Natural killer cell (primary cell): ENCODE measurements at regions not wholly inside any gene's neighbourhood (a gene's known extent, or its start where the extent isn't known, plus 50 kb on each side); places are given as distances from the start of the nearest gene placed in this dataset.

Experiments used
- ATAC-seq, 3 donors: fragments of 150-1000 bp in 2 of 3; fragments of 200-7000 bp in 1 of 3; cut with Tn5 transposase; 1 replicate in 1 of 3; 2 replicates in 2 of 3; pipeline ENCODE4 v1.10.0; 2021; ENCODE audit warnings: mild to moderate bottlenecking in 2 of 3, moderate library complexity in 2 of 3
- DNase-seq, 2 donors: peaks; one replicate each; pipeline versions ENCODE4 v3.0.0 to v3.0.0-alpha.2; 2013 to 2021; ENCODE audit warnings: mixed read lengths in 1 of 2
- H3K27ac ChIP-seq: one replicate; pipeline ENCODE4 v1.5.1; 2013; ENCODE audit warnings: mild to moderate bottlenecking, low read length
- H3K27me3 ChIP-seq: one replicate; pipeline ENCODE4 v1.6.1; 2013; ENCODE audit warnings: low read length; ENCODE audit not compliant: control insufficient read depth, insufficient read depth
- H3K36me3 ChIP-seq: one replicate; pipeline ENCODE4 v1.6.1; 2013; ENCODE audit warnings: low read length; ENCODE audit not compliant: control insufficient read depth, insufficient read depth
- H3K4me1 ChIP-seq: one replicate; pipeline ENCODE4 v1.6.1; 2013; ENCODE audit warnings: low read length; ENCODE audit not compliant: control insufficient read depth, insufficient read depth
- H3K4me3 ChIP-seq: one replicate; pipeline ENCODE4 v1.5.1; 2013; ENCODE audit warnings: low read length
- H3K9me3 ChIP-seq: one replicate; pipeline ENCODE4 v1.6.1; 2013; ENCODE audit warnings: low read length; ENCODE audit not compliant: control insufficient read depth, insufficient read depth
- H3K27ac Mint-ChIP-seq, 2 donors: one replicate each; pipeline ENCODE4 v1.8.0; 2022; ENCODE audit warnings: mild to moderate bottlenecking in 2 of 2, mixed read lengths in 2 of 2, moderate library complexity in 1 of 2
- H3K27me3 Mint-ChIP-seq, 2 donors: one replicate each; pipeline ENCODE4 v1.8.0; 2022; ENCODE audit warnings: low read depth in 2 of 2, mixed read lengths in 2 of 2
- H3K36me3 Mint-ChIP-seq: one replicate; pipeline ENCODE4 v1.8.0; 2022; ENCODE audit warnings: mixed read lengths
- H3K4me1 Mint-ChIP-seq, 2 donors: one replicate each; pipeline ENCODE4 v1.8.0; 2022; ENCODE audit warnings: mixed read lengths in 2 of 2
- H3K4me3 Mint-ChIP-seq: one replicate; pipeline ENCODE4 v1.8.0; 2022; ENCODE audit warnings: mild to moderate bottlenecking, moderate library complexity, mixed read lengths
- H3K9me3 Mint-ChIP-seq, 2 donors: one replicate each; pipeline ENCODE4 v1.8.0; 2022; ENCODE audit warnings: mixed read lengths in 2 of 2
- WGBS: methylation state at CpG from one replicate; pipeline ENCODE4 v1.1.7; 2013; ENCODE audit warnings: missing lambda C conversion rate; ENCODE audit not compliant: insufficient coverage; 5-methylcytosine and 5-hydroxymethylcytosine counted together
- intact Hi-C: fragments of 100-400 bp; cut with micrococcal nuclease; formaldehyde crosslinking; loops from one replicate; pipeline ENCODE4 v1.14.2; 2022
- TF ChIP-seq, protein P1 (sequence below): fragments of 200-600 bp; IDR thresholded peaks from one replicate; pipeline ENCODE4 v1.8.0; 2022; ENCODE audit warnings: antibody characterized with exemption

DNA sequence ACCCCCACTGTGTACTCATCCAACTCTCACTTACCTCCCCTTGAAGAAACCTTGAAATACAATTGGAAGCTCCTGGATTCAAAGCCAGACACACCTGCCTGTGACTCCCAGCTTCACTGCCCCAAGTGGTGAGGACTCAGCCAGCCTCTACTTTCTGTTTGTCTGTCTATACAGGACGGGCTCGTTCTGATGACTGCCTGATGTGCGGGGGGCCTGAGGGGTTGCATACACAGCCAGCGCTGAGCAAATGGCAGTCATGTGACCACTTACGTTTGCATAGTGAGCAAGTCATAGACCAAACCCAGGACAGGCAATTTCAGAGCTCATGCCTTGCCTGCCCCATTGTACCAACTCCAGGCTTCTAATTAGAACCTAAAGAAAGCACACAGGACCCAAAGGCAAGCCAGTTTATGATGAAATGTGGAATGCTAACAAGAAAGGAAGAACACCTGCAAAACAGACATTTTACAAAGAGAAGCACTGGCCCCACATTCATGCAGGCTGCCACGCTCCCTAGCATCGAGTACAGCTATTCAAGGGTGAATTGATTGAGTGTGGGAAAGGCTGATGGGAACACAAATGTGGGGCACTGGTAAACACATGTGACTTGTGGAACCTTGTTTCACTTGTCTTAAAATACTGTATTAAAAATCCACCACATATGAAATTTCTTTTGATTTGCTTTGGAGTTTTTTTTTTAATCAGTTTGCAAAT is 137.8 kb downstream of the LNPK start:
- H3K27me3 ChIP-seq, result no peaks in the 10 kb centered on the region
- H3K36me3 ChIP-seq, result no peaks in the 10 kb centered on the region
- H3K4me3 ChIP-seq, result no peak overlapping the region
- Mint-ChIP-seq H3K4me1 (no peaks in the 10 kb centered on the region), H3K36me3 (no peaks in the 10 kb centered on the region), H3K27ac (no peak overlapping the region), H3K9me3 (peaks cover 0 to 3% of the 10 kb centered on the region in 2 donors), H3K27me3 (peaks cover 3 to 14% of the 10 kb centered on the region in 2 donors), H3K4me3 (no peak overlapping the region)
- TF ChIP-seq, protein P1, sequence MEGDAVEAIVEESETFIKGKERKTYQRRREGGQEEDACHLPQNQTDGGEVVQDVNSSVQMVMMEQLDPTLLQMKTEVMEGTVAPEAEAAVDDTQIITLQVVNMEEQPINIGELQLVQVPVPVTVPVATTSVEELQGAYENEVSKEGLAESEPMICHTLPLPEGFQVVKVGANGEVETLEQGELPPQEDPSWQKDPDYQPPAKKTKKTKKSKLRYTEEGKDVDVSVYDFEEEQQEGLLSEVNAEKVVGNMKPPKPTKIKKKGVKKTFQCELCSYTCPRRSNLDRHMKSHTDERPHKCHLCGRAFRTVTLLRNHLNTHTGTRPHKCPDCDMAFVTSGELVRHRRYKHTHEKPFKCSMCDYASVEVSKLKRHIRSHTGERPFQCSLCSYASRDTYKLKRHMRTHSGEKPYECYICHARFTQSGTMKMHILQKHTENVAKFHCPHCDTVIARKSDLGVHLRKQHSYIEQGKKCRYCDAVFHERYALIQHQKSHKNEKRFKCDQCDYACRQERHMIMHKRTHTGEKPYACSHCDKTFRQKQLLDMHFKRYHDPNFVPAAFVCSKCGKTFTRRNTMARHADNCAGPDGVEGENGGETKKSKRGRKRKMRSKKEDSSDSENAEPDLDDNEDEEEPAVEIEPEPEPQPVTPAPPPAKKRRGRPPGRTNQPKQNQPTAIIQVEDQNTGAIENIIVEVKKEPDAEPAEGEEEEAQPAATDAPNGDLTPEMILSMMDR, result no peak
- ATAC-seq (no peak), DNase-seq (no peak)
- H3K4me1 ChIP-seq, result no peaks in the 10 kb centered on the region
- 77% methylated on average over 7 of the region's 7 CpGs for WGBS
- H3K27ac ChIP-seq, result no peak overlapping the region
- H3K9me3 ChIP-seq, result no peaks in the 10 kb centered on the region
- intact Hi-C loops, result no loop called here

DNA sequence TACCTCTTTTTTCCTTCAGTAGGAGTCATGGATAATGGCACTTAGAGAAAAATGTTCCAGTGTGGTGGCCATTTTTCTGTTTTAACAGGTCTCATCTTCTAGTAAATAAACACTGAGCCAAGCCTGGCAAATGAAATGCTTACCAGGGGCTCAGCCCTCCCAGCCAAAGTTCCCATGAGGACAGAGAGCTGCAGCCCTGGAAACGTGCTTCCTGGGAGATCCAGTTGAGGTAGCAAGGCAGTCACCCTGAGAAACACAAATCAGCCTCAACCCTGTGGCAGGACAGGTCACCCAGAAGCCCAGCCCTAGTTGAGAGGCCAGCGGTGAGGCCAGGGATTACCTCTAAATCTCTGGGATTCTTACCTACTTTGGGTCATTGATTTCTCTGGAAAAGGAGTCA is 140.1 kb downstream of the LNPK start:
- intact Hi-C loops, result no loop called here
- Mint-ChIP-seq H3K9me3 (peaks cover 0 to under 1% of the 10 kb centered on the region in 2 donors), H3K36me3 (no peaks in the 10 kb centered on the region), H3K4me3 (no peak overlapping the region), H3K27ac (no peak overlapping the region), H3K4me1 (no peaks in the 10 kb centered on the region), H3K27me3 (peaks cover under 1 to 10% of the 10 kb centered on the region in 2 donors)
- WGBS, result 54% methylated on average over 2 of the region's 2 CpGs
- ATAC-seq, result no peak
- no peak for DNase-seq
- Histone ChIP-seq H3K4me3 (no peak overlapping the region), H3K36me3 (no peaks in the 10 kb centered on the region), H3K27me3 (no peaks in the 10 kb centered on the region), H3K27ac (no peak overlapping the region), H3K9me3 (no peaks in the 10 kb centered on the region), H3K4me1 (no peaks in the 10 kb centered on the region)
- TF ChIP-seq, protein P1, result no peak

DNA sequence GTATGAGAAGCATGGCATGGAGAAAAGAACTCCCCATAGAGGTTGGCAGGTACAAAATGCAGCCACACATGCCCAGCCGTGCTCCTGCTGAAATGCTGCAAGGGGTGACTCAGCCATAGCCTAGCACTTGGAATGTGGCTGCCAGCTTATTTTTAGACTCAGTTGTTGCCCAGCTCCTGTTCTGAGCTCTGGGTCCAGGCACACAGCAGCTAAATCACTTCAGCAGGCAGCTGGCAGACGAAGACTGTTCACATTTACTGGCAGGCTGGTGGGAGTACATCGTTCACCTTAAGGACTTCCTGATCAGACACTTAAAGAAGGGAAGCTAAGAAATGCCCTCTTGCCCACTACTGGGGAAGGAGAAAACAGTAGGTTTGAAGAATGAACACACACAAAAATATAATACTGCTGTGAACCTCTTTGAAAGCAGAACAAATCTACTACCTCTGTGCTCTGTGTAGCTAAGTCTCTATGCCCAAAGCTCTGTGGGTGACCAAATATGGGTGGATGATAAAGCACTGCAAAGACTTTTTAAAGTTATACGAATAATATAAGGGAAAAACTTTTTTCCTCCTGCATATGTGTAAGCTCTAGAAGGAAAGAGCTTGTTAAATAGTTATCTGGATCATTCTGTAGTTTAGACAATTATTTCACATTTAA is 146.1 kb downstream of the LNPK start:
- Mint-ChIP-seq H3K9me3 (peaks cover 0 to 3% of the 10 kb centered on the region in 2 donors), H3K27me3 (peaks cover 0 to 13% of the 10 kb centered on the region in 2 donors), H3K4me3 (no peak overlapping the region), H3K36me3 (no peaks in the 10 kb centered on the region), H3K27ac (no peak overlapping the region), H3K4me1 (no peaks in the 10 kb centered on the region)
- ATAC-seq (no peak), DNase-seq (no peak)
- Histone ChIP-seq H3K36me3 (no peaks in the 10 kb centered on the region), H3K27ac (no peak overlapping the region), H3K4me1 (no peaks in the 10 kb centered on the region), H3K27me3 (no peaks in the 10 kb centered on the region), H3K4me3 (no peak overlapping the region), H3K9me3 (no peaks in the 10 kb centered on the region)
- WGBS, result 57% methylated on average over 4 of the region's 4 CpGs
- intact Hi-C loops, result no loop called here
- TF ChIP-seq, protein P1, result no peak
